NCI-H1417 (cell line): ENCODE measurements at regions not wholly inside any gene's neighbourhood (a gene's known extent, or its start where the extent isn't known, plus 50 kb on each side); places are given as distances from the start of the nearest gene placed in this dataset.

Experiments used
- DNase-seq, 3 experiments: peaks; one replicate each; lab custom pipeline; 2025; lab: John Stamatoyannopoulos, UW

- no peak for DNase-seq
Observed at GRCh38 chr11:115665175-115665821, 161.1 kb upstream of the CADM1 start.

GRCh38 chr11:115664313-115664712 lies 160.1 kb upstream of the CADM1 start:
- DNase-seq: no peak

- no peak for DNase-seq
Observed at GRCh38 chr11:115663790-115664189, 159.6 kb upstream of the CADM1 start.

DNA sequence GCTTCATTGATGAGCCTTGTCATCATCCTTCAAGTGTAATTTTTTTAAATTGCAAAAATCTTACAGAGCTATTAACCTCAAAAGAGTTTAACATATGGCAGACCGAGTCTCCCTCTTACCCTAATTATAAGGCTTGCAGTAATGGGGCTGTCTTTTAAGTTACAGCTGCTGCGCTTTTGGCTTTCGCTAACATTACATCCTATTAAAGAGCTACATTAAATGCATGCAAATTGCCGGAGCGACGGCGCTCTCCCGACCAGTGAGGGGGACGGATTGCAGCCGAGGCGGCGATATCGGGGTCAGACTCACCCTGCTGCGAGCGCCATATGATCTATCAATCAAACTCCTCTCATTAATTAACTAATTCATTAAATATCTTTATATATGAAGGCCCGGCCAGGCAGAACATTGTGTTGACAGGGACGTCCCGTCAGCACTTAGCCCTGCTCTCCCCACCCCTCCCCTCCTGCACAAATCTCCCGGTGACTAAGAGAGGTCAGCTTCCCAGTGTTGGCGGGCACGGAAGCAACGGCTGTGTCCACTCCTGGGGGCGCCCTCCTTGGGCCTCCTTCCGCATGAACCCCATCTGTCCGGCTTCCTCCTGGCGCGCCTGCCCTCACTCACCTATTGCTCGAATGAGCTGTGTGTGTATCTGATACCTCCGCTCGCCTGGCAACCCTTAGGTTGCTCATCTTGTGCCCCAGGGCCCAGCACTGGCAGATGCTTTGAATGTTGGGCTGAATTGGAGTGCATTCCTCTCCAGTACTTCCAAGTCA lies 156.0 kb upstream of the CADM1 start:
- peak in 2 of 3 experiments; percentile 78 to 90 for DNase-seq

- DNase-seq: peak in 2 of 3 experiments; percentile 93 to 95
Observed at GRCh38 chr11:115659061-115659963, 155.1 kb upstream of the CADM1 start.

GRCh38 chr11:115657586-115657985 lies 153.4 kb upstream of the CADM1 start:
- DNase-seq: no peak

- no peak for DNase-seq
Observed at GRCh38 chr11:115656669-115657068, 152.5 kb upstream of the CADM1 start.

DNA sequence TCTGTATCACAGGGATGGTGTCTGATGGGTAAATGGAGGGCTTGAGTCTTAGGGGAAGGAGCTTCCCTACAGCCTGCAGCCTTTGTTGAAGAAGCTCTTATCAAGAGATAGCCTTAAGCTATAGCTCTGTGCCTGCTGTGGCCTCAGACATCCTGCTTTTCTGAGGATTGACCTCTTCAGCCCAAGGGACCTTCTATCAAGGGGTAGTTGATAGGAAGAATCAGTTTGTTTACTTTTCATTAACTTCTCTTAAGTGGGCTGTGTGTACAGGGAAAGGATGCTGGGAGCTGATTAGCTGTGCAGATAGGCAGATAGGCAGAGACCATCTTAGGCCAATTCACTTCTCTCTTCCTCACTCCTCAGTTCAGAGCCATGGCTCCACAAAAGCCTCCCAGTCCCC lies 151.8 kb upstream of the CADM1 start:
- no peak for DNase-seq

- DNase-seq: no peak
Observed at GRCh38 chr11:115654792-115655191, 150.6 kb upstream of the CADM1 start.

- no peak for DNase-seq
Observed at GRCh38 chr11:115653926-115654325, 149.7 kb upstream of the CADM1 start.

DNA sequence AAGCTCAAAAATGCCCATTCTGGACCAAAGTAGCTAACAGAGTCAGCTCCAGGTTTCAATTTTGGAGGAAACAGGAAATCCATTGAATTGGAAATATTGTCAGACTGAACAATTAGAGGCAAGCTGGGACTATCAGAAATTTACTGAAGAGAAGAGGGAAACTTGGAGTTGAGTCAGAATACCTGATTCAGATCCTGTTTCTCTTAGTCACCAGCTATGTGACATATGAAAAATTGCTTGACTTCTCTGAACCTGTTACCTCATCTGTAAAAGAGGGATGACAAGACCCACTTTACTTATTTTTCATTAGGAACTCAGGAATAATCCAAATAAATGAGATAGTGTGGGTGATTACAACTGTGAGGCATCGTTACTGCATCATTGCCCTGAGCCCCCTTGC lies 148.9 kb upstream of the CADM1 start:
- DNase-seq: no peak

GRCh38 chr11:115652496-115652895 lies 148.3 kb upstream of the CADM1 start:
- no peak for DNase-seq

GRCh38 chr11:115652094-115652493 lies 147.9 kb upstream of the CADM1 start:
- no peak for DNase-seq

- DNase-seq: peak in 1 of 3 experiments; percentile 18
Observed at GRCh38 chr11:115649461-115649860, 145.2 kb upstream of the CADM1 start.

DNA sequence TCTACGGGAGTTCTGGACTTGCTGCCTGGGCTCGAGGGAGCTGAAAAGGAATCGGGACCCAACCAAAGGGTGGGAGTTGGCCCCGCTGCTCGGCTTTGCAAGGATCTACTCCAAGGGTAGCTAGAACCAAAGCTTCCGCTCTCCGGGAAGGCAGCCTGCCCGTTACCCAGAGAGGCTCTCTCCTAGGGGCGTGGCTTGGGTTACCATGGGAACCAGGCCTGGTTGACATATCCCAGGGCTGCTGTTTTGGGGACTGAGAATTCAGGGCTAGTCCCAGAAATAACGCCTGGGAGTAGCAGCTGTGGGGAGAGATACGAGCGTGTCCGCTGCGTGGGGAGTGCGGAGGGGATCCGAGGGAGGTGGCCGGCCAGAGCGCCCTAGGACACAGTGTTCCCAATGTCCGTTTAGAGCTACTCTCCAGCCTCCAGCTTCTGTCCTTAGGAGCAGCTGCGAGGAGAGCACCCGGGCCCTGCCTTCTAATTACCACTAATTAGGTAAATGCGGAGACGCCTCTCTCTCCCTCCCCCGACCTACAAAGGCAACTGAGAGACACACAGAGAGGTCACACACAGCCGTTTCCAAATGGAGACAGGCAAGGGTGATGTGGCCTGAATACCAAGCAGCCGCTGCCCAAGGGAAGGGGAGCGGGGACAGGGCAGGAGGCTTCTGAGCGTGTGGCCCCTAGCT lies 141.6 kb upstream of the CADM1 start:
- peak in 2 of 3 experiments; percentile 75 to 80 for DNase-seq

- no peak for DNase-seq
Observed at GRCh38 chr11:115644856-115645255, 140.6 kb upstream of the CADM1 start.

DNA sequence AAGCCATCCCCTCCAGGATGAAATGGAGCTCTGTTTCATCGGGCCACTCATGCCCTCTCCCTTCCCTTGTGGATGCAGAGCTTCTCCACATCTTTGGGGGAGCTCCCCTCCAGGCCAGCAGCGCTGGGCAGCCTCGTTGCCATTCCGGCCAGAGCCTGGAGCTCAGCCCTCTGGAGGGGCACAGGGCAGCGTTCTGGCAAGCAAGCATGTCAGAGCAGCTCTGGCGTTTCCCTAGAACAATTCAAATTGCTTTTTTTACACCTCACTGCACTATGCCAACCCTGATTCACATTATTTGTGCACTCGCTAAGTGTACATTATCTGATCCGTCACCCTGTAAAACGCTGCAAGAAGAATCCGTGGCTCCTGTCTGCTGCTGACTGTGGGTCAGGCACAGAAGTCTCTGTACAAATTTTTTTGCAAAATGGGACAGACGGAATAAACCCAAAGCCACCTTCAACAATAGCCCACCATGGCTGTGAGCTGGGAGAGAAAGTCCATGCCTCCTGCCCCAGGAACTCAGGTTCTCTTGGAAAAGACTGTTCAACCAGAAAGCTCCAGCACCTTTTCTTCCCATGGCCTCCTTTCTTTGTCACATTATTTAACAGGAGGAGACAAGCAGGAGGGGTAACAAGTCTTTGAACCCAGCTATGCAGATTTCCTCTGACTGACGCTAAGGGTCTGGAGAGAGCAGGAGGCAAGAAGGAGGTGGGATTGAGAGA lies 139.5 kb upstream of the CADM1 start:
- DNase-seq: peak in 1 of 3 experiments; percentile 25

DNA sequence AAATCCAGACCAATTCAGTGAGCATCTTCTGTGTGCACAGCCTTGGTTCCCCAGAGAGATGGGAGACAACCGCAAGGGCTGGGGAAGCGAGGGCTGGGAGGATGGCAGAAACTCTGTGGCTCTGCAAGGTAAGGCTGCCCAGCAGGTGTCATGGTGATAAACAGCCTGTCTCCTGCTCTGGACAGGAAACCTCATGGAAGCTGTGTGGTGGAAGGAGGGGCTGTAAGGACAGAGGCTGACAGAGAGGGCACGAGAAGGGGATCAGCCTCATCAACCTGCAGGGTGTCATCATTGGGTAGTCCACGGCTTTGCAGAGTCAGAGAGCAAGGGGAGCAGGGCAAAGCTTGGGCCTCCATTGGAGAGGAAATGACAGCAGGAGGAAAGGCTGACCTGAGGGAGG lies 138.4 kb upstream of the CADM1 start:
- DNase-seq: peak; percentile 26 to 68 (median 36)

DNA sequence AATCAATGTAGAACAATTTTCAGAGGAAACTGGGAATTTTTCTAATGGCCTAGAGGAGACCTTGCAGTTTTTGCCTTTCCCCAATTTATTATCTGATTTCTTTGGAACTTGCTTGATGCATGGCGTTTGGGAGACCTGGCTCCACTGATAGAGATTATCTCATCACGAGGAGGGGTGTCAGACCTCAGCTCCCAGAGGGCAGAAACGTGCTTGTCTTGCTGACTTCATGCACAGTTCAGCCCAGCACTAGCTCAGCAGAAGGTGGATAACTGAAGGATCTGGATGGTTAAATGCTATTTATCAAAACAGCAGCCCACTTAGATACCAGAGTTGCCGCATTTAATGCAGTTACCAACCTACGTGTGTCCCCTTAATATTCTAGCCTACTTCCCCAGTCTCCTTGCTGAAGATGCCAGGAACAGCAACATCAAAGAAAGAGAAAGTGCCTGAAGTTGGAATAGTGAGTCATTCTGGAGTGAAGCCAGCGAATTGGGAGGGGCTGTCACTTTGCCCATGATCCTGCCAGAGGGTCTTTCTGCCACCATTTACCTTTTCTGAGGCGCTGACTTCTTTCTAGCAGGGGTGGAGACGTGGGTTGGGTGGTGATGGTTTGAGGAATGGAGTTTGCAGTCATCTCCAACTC lies 133.5 kb upstream of the CADM1 start:
- no peak for DNase-seq

- DNase-seq: no peak
Observed at GRCh38 chr11:115636753-115637527, 132.7 kb upstream of the CADM1 start.
